Stomach (tissue), 8 donors: ENCODE measurements at regions not wholly inside any gene's neighbourhood (a gene's known extent, or its start where the extent isn't known, plus 50 kb on each side); places are given as distances from the start of the nearest gene placed in this dataset.

Source experiments
- DNase-seq, 2 donors: peaks; one replicate each; pipeline versions ENCODE4 v3.0.0 to v3.0.0-alpha.2; 2013 to 2019
- H3K27ac ChIP-seq, 5 donors: fragments of 200-600 bp in 4 of 5; sonication (generic) in 4 of 5; one replicate each; pipeline ENCODE4 v1.5.1; 2013 to 2019; ENCODE audit warnings: mild to moderate bottlenecking in 1 of 5, moderate library complexity in 1 of 5
- H3K27me3 ChIP-seq, 3 donors: fragments of 200-600 bp; sonication (generic); one replicate each; pipeline ENCODE4 v1.5.1; 2017 to 2019; ENCODE audit warnings: mixed run types in 1 of 3
- H3K36me3 ChIP-seq, 4 donors: fragments of 200-600 bp; sonication (generic); 1 replicate in 3 of 4; 2 replicates in 1 of 4; pipeline ENCODE4 v1.5.1; 2016 to 2019
- H3K4me1 ChIP-seq, 4 donors: fragments of 200-600 bp; sonication (generic); one replicate each; pipeline ENCODE4 v1.5.1; 2016 to 2019
- H3K4me3 ChIP-seq, 4 donors: fragments of 200-600 bp; sonication (generic) in 3 of 4; one replicate each; pipeline ENCODE4 v1.5.1; 2016 to 2019; ENCODE audit warnings: mild to moderate bottlenecking in 1 of 4
- H3K9me3 ChIP-seq, 4 donors: fragments of 200-600 bp; sonication (generic); one replicate each; pipeline ENCODE4 v1.5.1; 2016 to 2019
- CTCF ChIP-seq, 7 experiments: fragments of 450-650 bp in 4 of 7; fragments of 200-600 bp in 3 of 7; sonication (generic) in 3 of 7; IDR thresholded peaks; one replicate each; pipeline ENCODE4 v1.5.1; 2016 to 2019; ENCODE audit warnings: antibody characterized with exemption in 7 of 7, control low read depth in 2 of 7, mild to moderate bottlenecking in 1 of 7
- EP300 ChIP-seq: sonication (generic); formaldehyde crosslinking; IDR thresholded peaks from one replicate; pipeline ENCODE4 v1.6.1; 2017; ENCODE audit warnings: antibody characterized with exemption
- POLR2A ChIP-seq, 4 donors: fragments of 450-650 bp; IDR thresholded peaks; one replicate each; pipeline ENCODE4 v1.6.1; 2016; ENCODE audit warnings: antibody characterized with exemption in 4 of 4, control low read depth in 2 of 4, mild to moderate bottlenecking in 1 of 4, moderate library complexity in 1 of 4
- POLR2AphosphoS5 ChIP-seq, 3 donors: sonication (generic); formaldehyde crosslinking; IDR thresholded peaks; one replicate each; pipeline ENCODE4 v1.6.1; 2016; ENCODE audit warnings: antibody characterized with exemption in 3 of 3
- WGBS, 5 donors: extraction: QIAGEN DNeasy Blood & Tissue Kit in 3 of 5; methylation state at CpG; one replicate each; pipeline versions ENCODE4 v1.1.5 to v1.1.7; 2013 to 2018; 5-methylcytosine and 5-hydroxymethylcytosine counted together
- intact Hi-C: fragments of 100-400 bp; cut with DNase I; formaldehyde crosslinking; loops from one replicate; pipeline ENCODE4 v1.15.1; 2023; ENCODE audit warnings: low total_unique reads
- donor health status: healthy with polysubstance abuse.
- donor health status: Bipolar disorder and iron deficiency.
- donor health status: healthy.

- H3K4me1 ChIP-seq, result no peaks in the 10 kb centered on the region
- intact Hi-C loops, result no loop called here
These were observed 55.1 kb upstream of the RGS4 start for GRCh38 chr1:163013826-163014600.

GRCh38 chr1:163006051-163006834 lies 62.9 kb upstream of the RGS4 start:
- Histone ChIP-seq H3K27me3 (no peaks in the 10 kb centered on the region), H3K9me3 (no peaks in the 10 kb centered on the region), H3K27ac (no peak overlapping the region), H3K4me3 (no peak overlapping the region), H3K36me3 (no peaks in the 10 kb centered on the region), H3K4me1 (no peaks in the 10 kb centered on the region)
- no peak for DNase-seq
- intact Hi-C loops, result no loop called here
- 91 to 95% (median 94%) methylated on average over 10 of the region's 10 CpGs for WGBS, 5 donors
- TF ChIP-seq POLR2AphosphoS5 (IDR thresholded peaks at IDR 0.05) (no peak), POLR2A (IDR thresholded peaks at IDR 0.05) (no peak), EP300 (no peak), CTCF (IDR thresholded peaks at IDR 0.05) (no peak)

More at GRCh38 chr1:163013826-163014600, 55.1 kb upstream of the RGS4 start:
- H3K27ac ChIP-seq, result no peak overlapping the region
- no peak overlapping the region for H3K4me3 ChIP-seq
- no peak for DNase-seq
- no peaks in the 10 kb centered on the region for H3K9me3 ChIP-seq
- H3K27me3 ChIP-seq, result no peaks in the 10 kb centered on the region
- no peaks in the 10 kb centered on the region for H3K36me3 ChIP-seq
- TF ChIP-seq CTCF (IDR thresholded peaks at IDR 0.05), result no peak
- WGBS, 5 donors, result 76 to 87% (median 81%) methylated on average over 6 of the region's 6 CpGs

- no peak overlapping the region for H3K27ac ChIP-seq
- WGBS, 5 donors, result 85 to 97% (median 92%) methylated on average over 2 of the region's 2 CpGs
- H3K36me3 ChIP-seq, result no peaks in the 10 kb centered on the region
- no peaks in the 10 kb centered on the region for H3K4me1 ChIP-seq
- intact Hi-C loops, result no loop called here
- DNase-seq, result no peak
- no peak for TF ChIP-seq POLR2A (IDR thresholded peaks at IDR 0.05)
- no peak for TF ChIP-seq POLR2AphosphoS5 (IDR thresholded peaks at IDR 0.05)
- TF ChIP-seq CTCF (IDR thresholded peaks at IDR 0.05), result no peak
- TF ChIP-seq EP300, result no peak
- no peaks in the 10 kb centered on the region for H3K27me3 ChIP-seq
- H3K9me3 ChIP-seq, result no peaks in the 10 kb centered on the region
- H3K4me3 ChIP-seq, result no peak overlapping the region
These were observed 71.5 kb upstream of the RGS4 start for GRCh38 chr1:162997499-162998285.

GRCh38 chr1:162996261-162996660 lies 72.9 kb upstream of the RGS4 start:
- TF ChIP-seq EP300 (no peak), CTCF (IDR thresholded peaks at IDR 0.05) (no peak), POLR2A (IDR thresholded peaks at IDR 0.05) (no peak), POLR2AphosphoS5 (IDR thresholded peaks at IDR 0.05) (no peak)
- no peak overlapping the region for H3K27ac ChIP-seq
- no peaks in the 10 kb centered on the region for H3K4me1 ChIP-seq
- H3K36me3 ChIP-seq, result no peaks in the 10 kb centered on the region
- no peak overlapping the region for H3K4me3 ChIP-seq
- DNase-seq, result no peak
- intact Hi-C loops, result no loop called here
- H3K9me3 ChIP-seq, result no peaks in the 10 kb centered on the region
- no peaks in the 10 kb centered on the region for H3K27me3 ChIP-seq
- 85 to 98% (median 91%) methylated on average over 1 of the region's 1 CpG for WGBS, 5 donors
